Transverse colon (tissue), 3 donors: ENCODE measurements at regions not wholly inside any gene's neighbourhood (a gene's known extent, or its start where the extent isn't known, plus 50 kb on each side); places are given as distances from the start of the nearest gene placed in this dataset.

Source experiments
- CTCF ChIP-seq, 5 experiments: fragments of 200-600 bp in 3 of 5; fragments of 450-650 bp in 2 of 5; sonication (generic) in 3 of 5; IDR thresholded peaks; 1 replicate in 2 of 5; 2 replicates in 3 of 5; pipeline ENCODE4 v1.5.1; 2016 to 2017; ENCODE audit warnings: antibody characterized with exemption in 5 of 5, inconsistent platforms in 3 of 5, mild to moderate bottlenecking in 2 of 5, moderate library complexity in 1 of 5
- POLR2A ChIP-seq: fragments of 450-650 bp; IDR thresholded peaks from one replicate; pipeline ENCODE4 v1.6.1; 2016; ENCODE audit warnings: antibody characterized with exemption, mild to moderate bottlenecking, moderate library complexity

- TF ChIP-seq CTCF (IDR thresholded peaks at IDR 0.05) (no peak), POLR2A (no peak)
Measured at GRCh38 chr4:33272722-33273121, 2552.6 kb downstream of the PCDH7 start.
